ENCODE measurements at regions not wholly inside any gene's neighbourhood (a gene's known extent, or its start where the extent isn't known, plus 50 kb on each side); places are given as distances from the start of the nearest gene placed in this dataset.

DNA sequence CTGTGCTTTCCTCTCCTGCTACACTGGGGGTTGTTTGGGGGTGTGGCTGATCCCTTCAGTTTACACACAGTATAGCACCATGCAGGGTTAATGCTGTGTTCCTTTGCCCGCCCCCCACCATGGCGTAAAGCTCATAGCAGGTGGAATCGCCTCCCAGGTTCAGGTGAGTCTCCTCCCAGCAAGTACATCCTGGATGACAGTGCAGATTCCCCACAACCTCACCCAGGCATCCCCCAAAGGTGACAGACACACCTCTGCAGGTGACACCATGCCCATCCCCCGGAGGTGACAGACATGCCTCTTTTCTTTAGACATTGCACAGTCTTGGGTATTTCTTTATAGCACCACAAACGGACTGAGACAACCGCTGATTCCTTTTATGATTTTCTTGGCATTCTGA lies 343.7 kb downstream of the BRD1 start:
- H3K4me1 ChIP-seq (ENCODE audit: low read length), result peaks cover 17% of the 10 kb centered on the region
- H3K4me3 ChIP-seq (ENCODE audit: low read length), result no peak overlapping the region
- no peak overlapping the region for H3K4me2 ChIP-seq (ENCODE audit: low read depth, low read length, poor library complexity, severe bottlenecking)
- no peaks in the 10 kb centered on the region for H3K9me3 ChIP-seq (ENCODE audit: low read length)
- no peak for DNase-seq
- no peak overlapping the region for H3K27ac ChIP-seq (ENCODE audit: low read length)
- H3K79me2 ChIP-seq (ENCODE audit: low read length), result 0 out of 2 replicates have a peak, but pooled peaks cover 2% of the 10 kb centered on the region
- H4K20me1 ChIP-seq (ENCODE audit: insufficient read depth, low read depth, low read length), result no peaks in the 10 kb centered on the region
- no peaks in the 10 kb centered on the region for H3K36me3 ChIP-seq (ENCODE audit: insufficient read depth, low read length)
- H3K9ac ChIP-seq (ENCODE audit: low read length), result no peak overlapping the region
- no peak overlapping the region for H2AFZ ChIP-seq (ENCODE audit: low read length)
- H3K27me3 ChIP-seq (ENCODE audit: low read length), result no peaks in the 10 kb centered on the region
- H3K9me2 ChIP-seq (replicated peaks; ENCODE audit: insufficient read depth, low read length), result no peaks in the 10 kb centered on the region

DNA sequence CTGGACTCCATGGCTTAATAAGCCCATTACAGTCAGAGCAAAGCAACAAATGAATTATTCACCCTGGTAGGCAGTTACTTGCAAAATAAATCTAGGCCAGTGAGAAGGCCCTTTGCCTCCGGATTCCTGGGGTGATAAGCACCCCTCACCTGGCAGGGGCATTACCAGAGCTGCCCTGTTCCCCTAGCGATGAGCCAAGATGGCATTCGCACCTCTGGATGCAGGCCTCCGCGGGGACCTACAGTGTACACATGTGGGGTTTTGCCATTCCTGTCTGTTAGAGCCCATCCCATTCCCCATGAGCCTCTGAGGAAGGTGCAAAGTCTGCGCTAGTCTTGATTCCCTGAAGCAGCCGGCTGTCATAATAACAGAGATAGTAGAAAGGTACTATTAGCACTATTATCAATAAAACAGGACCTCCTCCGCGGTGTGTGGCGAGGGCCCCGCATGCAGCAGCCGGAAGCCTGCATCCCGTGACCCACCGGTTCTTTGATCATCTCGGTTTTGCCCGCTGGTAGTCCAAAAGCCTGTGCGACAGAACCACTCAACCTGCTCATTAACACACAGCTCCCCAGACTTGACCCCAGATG lies 344.3 kb downstream of the BRD1 start:
- Histone ChIP-seq H3K9ac (ENCODE audit: low read length) (no peak overlapping the region), H3K9me3 (ENCODE audit: low read length) (no peaks in the 10 kb centered on the region), H3K4me2 (ENCODE audit: low read depth, low read length, poor library complexity, severe bottlenecking) (no peak overlapping the region), H3K4me3 (ENCODE audit: low read length) (no peak overlapping the region), H3K9me2 (replicated peaks; ENCODE audit: insufficient read depth, low read length) (no peaks in the 10 kb centered on the region), H2AFZ (ENCODE audit: low read length) (no peak overlapping the region), H3K27ac (ENCODE audit: low read length) (no peak overlapping the region), H3K4me1 (ENCODE audit: low read length) (peaks cover 12% of the 10 kb centered on the region), H3K27me3 (ENCODE audit: low read length) (no peaks in the 10 kb centered on the region), H3K79me2 (ENCODE audit: low read length) (0 out of 2 replicates have a peak, but pooled peaks cover 2% of the 10 kb centered on the region), H3K36me3 (ENCODE audit: insufficient read depth, low read length) (no peaks in the 10 kb centered on the region), H4K20me1 (ENCODE audit: insufficient read depth, low read depth, low read length) (no peaks in the 10 kb centered on the region)
- no peak for DNase-seq

DNA sequence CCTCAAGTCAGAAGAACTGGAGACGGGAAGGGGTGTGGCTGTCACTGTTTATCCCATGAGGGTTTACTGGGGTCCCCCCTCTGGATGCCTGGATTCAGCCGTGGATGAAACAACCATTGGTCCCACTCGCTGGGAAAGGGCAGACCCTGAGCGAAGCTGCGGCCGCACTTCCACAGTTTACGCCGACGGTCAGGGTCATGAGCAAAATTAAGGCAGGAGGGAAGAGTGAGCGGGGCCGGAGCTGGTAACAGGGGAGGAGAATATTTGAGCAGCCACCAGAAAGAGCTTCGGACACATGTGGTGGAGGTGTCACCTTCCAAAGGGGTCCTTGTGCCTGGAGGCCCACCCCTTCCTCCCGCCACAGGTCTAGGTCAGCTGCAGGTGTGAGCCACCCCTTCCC lies 344.9 kb downstream of the BRD1 start:
- H3K9me3 ChIP-seq (ENCODE audit: low read length), result no peaks in the 10 kb centered on the region
- H3K9me2 ChIP-seq (replicated peaks; ENCODE audit: insufficient read depth, low read length), result no peaks in the 10 kb centered on the region
- H3K27ac ChIP-seq (ENCODE audit: low read length), result no peak overlapping the region
- H3K9ac ChIP-seq (ENCODE audit: low read length), result no peak overlapping the region
- 0 out of 2 replicates have a peak, but pooled peaks cover 2% of the 10 kb centered on the region for H3K79me2 ChIP-seq (ENCODE audit: low read length)
- no peak overlapping the region for H3K4me3 ChIP-seq (ENCODE audit: low read length)
- H2AFZ ChIP-seq (ENCODE audit: low read length), result no peak overlapping the region
- DNase-seq, result no peak
- H3K27me3 ChIP-seq (ENCODE audit: low read length), result no peaks in the 10 kb centered on the region
- H3K36me3 ChIP-seq (ENCODE audit: insufficient read depth, low read length), result no peaks in the 10 kb centered on the region
- H3K4me1 ChIP-seq (ENCODE audit: low read length), result peaks cover 6% of the 10 kb centered on the region
- H4K20me1 ChIP-seq (ENCODE audit: insufficient read depth, low read depth, low read length), result no peaks in the 10 kb centered on the region
- H3K4me2 ChIP-seq (ENCODE audit: low read depth, low read length, poor library complexity, severe bottlenecking), result no peak overlapping the region

DNA sequence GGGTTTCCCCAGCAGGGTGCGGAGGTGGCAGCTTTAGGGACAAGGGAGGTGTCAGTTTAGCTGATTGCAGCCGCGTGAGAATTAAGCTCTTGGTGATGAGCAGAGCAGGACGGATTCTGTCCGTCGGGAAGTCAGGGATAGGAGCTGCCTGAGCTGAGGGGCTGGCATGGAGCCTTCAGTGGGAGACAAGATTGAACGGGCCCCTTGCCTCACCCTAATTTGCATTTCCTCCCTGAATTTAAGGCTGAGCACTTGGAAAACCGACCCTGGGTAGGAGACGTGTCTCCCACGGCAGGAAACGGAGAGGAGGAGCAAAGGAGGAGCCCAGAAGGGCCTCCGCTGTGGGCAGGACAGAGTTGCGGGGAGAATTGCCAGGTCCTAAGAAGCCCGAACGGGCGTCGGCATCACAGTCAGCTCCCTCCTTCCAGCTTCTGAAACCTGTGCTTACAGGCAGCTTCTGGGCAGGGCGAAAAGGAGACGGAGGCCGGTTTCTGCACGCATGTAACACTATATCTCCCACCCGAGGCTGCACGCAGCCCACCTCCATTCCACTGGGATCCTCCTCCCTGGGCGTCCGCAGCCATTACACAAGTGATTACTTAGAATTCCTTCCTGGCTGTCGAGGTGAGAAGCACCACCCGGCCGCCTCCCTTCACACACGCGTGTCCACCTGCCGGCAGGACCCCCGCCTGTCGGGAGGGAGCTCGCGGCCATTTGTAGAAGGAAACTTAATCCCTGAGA lies 345.8 kb downstream of the BRD1 start:
- no peak overlapping the region for H2AFZ ChIP-seq (ENCODE audit: low read length)
- H3K4me2 ChIP-seq (ENCODE audit: low read depth, low read length, poor library complexity, severe bottlenecking), result no peak overlapping the region
- H3K9me3 ChIP-seq (ENCODE audit: low read length), result no peaks in the 10 kb centered on the region; the same call in 1 of the 2 replicates
- H3K4me1 ChIP-seq (ENCODE audit: low read length), result no peaks in the 10 kb centered on the region
- no peak overlapping the region for H3K9ac ChIP-seq (ENCODE audit: low read length)
- no peak for DNase-seq
- no peaks in the 10 kb centered on the region for H4K20me1 ChIP-seq (ENCODE audit: insufficient read depth, low read depth, low read length)
- H3K4me3 ChIP-seq (ENCODE audit: low read length), result no peak overlapping the region
- no peaks in the 10 kb centered on the region for H3K36me3 ChIP-seq (ENCODE audit: insufficient read depth, low read length)
- 0 out of 2 replicates have a peak, but pooled peaks cover 2% of the 10 kb centered on the region for H3K79me2 ChIP-seq (ENCODE audit: low read length)
- no peak overlapping the region for H3K27ac ChIP-seq (ENCODE audit: low read length)
- H3K9me2 ChIP-seq (replicated peaks; ENCODE audit: insufficient read depth, low read length), result no peaks in the 10 kb centered on the region
- no peaks in the 10 kb centered on the region for H3K27me3 ChIP-seq (ENCODE audit: low read length)

DNA sequence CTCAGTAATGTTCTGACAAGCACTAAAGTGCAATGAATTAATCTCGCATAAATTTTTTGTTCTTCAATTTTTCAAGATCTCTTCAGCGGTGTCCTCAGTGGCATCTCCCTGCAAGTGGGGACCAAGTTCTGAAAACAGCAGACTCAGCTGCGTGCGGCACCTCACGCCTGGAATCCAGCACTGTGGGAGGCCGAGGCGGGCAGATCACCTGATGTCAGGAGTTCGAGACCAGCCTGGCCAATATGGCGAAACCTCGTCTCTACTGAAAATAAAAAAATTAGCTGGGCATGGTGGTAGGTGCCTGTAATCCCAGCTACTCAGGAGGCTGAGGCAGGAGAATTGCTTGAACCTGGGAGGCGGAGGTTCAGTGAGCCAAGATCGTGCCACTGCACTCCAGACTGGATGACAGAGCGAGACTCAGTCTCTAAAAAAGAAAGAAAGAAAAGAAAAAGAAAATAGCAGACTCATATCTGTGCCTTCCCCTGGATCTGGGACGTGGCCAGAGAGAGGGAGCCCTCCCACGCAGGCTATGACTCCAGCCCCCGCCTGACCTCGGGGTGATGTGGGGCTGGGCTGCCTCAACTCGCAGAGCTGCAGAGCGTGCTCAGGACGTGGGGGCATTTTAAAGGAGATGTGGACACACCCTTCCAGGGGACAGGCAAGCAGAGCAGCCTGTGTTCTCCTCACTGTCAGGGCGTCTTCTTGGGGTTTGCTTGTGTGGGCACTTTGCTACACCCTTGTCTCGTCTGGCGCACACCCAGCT lies 346.6 kb downstream of the BRD1 start:
- no peak overlapping the region for H3K9ac ChIP-seq (ENCODE audit: low read length)
- no peak overlapping the region for H3K27ac ChIP-seq (ENCODE audit: low read length)
- H3K9me3 ChIP-seq (ENCODE audit: low read length), result no peaks in the 10 kb centered on the region; the same call in 1 of the 2 replicates
- no peaks in the 10 kb centered on the region for H3K27me3 ChIP-seq (ENCODE audit: low read length)
- no peaks in the 10 kb centered on the region for H4K20me1 ChIP-seq (ENCODE audit: insufficient read depth, low read depth, low read length)
- H2AFZ ChIP-seq (ENCODE audit: low read length), result no peak overlapping the region
- H3K36me3 ChIP-seq (ENCODE audit: insufficient read depth, low read length), result no peaks in the 10 kb centered on the region
- no peaks in the 10 kb centered on the region for H3K9me2 ChIP-seq (replicated peaks; ENCODE audit: insufficient read depth, low read length)
- no peaks in the 10 kb centered on the region for H3K4me1 ChIP-seq (ENCODE audit: low read length)
- no peak for DNase-seq
- no peak overlapping the region for H3K4me2 ChIP-seq (ENCODE audit: low read depth, low read length, poor library complexity, severe bottlenecking)
- H3K79me2 ChIP-seq (ENCODE audit: low read length), result 0 out of 2 replicates have a peak, but pooled peaks cover 2% of the 10 kb centered on the region
- no peak overlapping the region for H3K4me3 ChIP-seq (ENCODE audit: low read length)

DNA sequence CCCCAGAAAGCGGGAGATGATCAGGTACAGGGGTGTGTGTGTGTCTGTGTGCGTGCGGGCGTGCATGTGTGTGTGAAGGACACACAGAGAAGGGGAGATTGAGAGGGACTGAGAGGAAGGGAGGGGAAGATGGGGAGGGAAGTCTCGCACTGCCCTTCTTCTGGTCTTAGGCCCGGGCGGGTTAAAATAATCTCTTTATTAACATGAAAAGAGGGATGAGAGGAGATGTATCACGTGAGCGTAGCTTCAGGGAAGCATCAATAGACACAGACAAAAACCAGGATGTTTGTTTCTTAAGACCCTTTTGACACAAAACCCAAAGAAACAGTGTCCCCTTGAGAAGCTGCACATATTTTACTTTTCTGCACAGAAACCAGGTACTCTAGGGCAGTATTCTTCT lies 347.3 kb downstream of the BRD1 start:
- no peak for DNase-seq
- H3K27me3 ChIP-seq (ENCODE audit: low read length), result no peaks in the 10 kb centered on the region
- H3K4me2 ChIP-seq (ENCODE audit: low read depth, low read length, poor library complexity, severe bottlenecking), result no peak overlapping the region
- no peaks in the 10 kb centered on the region for H3K36me3 ChIP-seq (ENCODE audit: insufficient read depth, low read length)
- H3K79me2 ChIP-seq (ENCODE audit: low read length), result no peaks in the 10 kb centered on the region
- no peaks in the 10 kb centered on the region for H4K20me1 ChIP-seq (ENCODE audit: insufficient read depth, low read depth, low read length)
- H3K9me3 ChIP-seq (ENCODE audit: low read length), result no peaks in the 10 kb centered on the region; the same call in 1 of the 2 replicates
- H3K27ac ChIP-seq (ENCODE audit: low read length), result no peak overlapping the region
- H3K4me3 ChIP-seq (ENCODE audit: low read length), result no peak overlapping the region
- no peaks in the 10 kb centered on the region for H3K9me2 ChIP-seq (replicated peaks; ENCODE audit: insufficient read depth, low read length)
- H3K9ac ChIP-seq (ENCODE audit: low read length), result no peak overlapping the region
- H2AFZ ChIP-seq (ENCODE audit: low read length), result no peak overlapping the region
- H3K4me1 ChIP-seq (ENCODE audit: low read length), result no peaks in the 10 kb centered on the region

DNA sequence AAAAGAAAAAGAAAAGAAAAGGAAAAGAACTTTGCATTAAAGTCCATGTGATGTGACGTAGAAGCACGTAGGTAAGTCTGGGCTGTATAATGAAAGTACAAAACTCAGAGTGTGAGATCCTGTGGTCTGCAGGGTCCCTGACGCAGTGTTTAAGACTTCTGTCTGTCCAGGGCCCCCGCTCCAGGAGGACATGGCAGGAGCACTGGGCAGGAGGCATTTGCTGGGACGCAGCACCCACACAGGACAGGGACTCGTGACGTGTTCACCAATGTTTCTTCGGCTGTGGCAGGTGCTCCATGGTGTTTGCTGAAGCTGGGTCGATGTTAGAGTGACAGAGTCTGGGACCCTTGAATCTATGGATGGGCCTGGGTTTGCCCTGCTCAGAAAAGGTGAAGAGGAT lies 348.1 kb downstream of the BRD1 start:
- no peak overlapping the region for H3K27ac ChIP-seq (ENCODE audit: low read length)
- H4K20me1 ChIP-seq (ENCODE audit: insufficient read depth, low read depth, low read length), result no peaks in the 10 kb centered on the region
- no peaks in the 10 kb centered on the region for H3K27me3 ChIP-seq (ENCODE audit: low read length)
- no peak overlapping the region for H3K4me2 ChIP-seq (ENCODE audit: low read depth, low read length, poor library complexity, severe bottlenecking)
- no peaks in the 10 kb centered on the region; the same call in 1 of the 2 replicates for H3K9me3 ChIP-seq (ENCODE audit: low read length)
- DNase-seq, result no peak
- H3K36me3 ChIP-seq (ENCODE audit: insufficient read depth, low read length), result no peaks in the 10 kb centered on the region
- H3K9me2 ChIP-seq (replicated peaks; ENCODE audit: insufficient read depth, low read length), result no peaks in the 10 kb centered on the region
- no peak overlapping the region for H3K9ac ChIP-seq (ENCODE audit: low read length)
- H3K79me2 ChIP-seq (ENCODE audit: low read length), result 0 out of 2 replicates have a peak, but pooled peaks cover 2% of the 10 kb centered on the region
- no peaks in the 10 kb centered on the region for H3K4me1 ChIP-seq (ENCODE audit: low read length)
- H3K4me3 ChIP-seq (ENCODE audit: low read length), result no peak overlapping the region
- no peak overlapping the region for H2AFZ ChIP-seq (ENCODE audit: low read length)

DNA sequence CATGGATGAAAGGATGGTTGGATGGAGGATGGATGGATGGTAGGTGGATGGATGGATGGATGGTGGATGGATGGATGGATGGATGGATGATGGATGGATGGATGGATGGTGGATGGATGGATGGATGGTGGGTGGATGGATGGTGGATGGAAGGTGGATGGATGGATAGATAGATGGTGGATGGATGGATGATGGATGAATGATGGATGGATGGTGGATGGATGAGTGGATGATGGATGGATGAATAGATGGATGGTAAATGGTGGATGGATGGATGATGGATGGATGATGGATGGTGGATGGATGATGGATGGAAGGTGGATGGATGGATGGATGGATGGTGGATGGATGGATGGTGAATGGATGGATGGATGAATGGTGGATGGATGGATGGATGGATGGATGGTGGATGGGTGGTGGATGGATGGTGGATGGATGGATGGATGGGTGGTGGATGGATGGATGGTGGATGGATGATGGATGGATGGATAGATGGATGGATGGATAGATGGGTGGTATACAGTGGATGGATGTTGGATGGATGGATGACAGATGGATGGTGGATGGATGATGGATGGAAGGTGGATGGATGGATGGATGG lies 350.8 kb downstream of the BRD1 start:
- H3K4me1 ChIP-seq (ENCODE audit: low read length), result no peaks in the 10 kb centered on the region
- H3K79me2 ChIP-seq (ENCODE audit: low read length), result 0 out of 2 replicates have a peak, but pooled peaks cover 2% of the 10 kb centered on the region
- DNase-seq, result no peak
- H3K36me3 ChIP-seq (ENCODE audit: insufficient read depth, low read length), result no peaks in the 10 kb centered on the region
- no peak overlapping the region for H3K4me2 ChIP-seq (ENCODE audit: low read depth, low read length, poor library complexity, severe bottlenecking)
- H3K9me3 ChIP-seq (ENCODE audit: low read length), result no peaks in the 10 kb centered on the region; the same call in 1 of the 2 replicates
- no peak overlapping the region for H2AFZ ChIP-seq (ENCODE audit: low read length)
- no peaks in the 10 kb centered on the region for H3K27me3 ChIP-seq (ENCODE audit: low read length)
- no peak overlapping the region for H3K9ac ChIP-seq (ENCODE audit: low read length)
- no peaks in the 10 kb centered on the region for H3K9me2 ChIP-seq (replicated peaks; ENCODE audit: insufficient read depth, low read length)
- no peaks in the 10 kb centered on the region for H4K20me1 ChIP-seq (ENCODE audit: insufficient read depth, low read depth, low read length)
- H3K27ac ChIP-seq (ENCODE audit: low read length), result no peak overlapping the region
- no peak overlapping the region for H3K4me3 ChIP-seq (ENCODE audit: low read length)

Data from Karpas-422 (cell line).